ENCODE measurements at regions not wholly inside any gene's neighbourhood (a gene's known extent, or its start where the extent isn't known, plus 50 kb on each side); places are given as distances from the start of the nearest gene placed in this dataset.
"Not testable (repeated sequence)": the region's sequence is repeated elsewhere in the genome, so short reads cannot be mapped to it uniquely, and the experiment has no call there.

GRCh38 chr14:38567703-38568102 lies 311.8 kb upstream of the CLEC14A start:
- no peak for TF ChIP-seq EZH2phosphoT487 (IDR thresholded peaks at IDR 0.05; ENCODE audit: borderline replicate concordance, low read depth, low read length)
- no peak for TF ChIP-seq CTCF (conservative IDR thresholded peaks at IDR 0.05; ENCODE audit: low read length)
- DNase-seq (ENCODE audit: low spot score) = no peak
- intact Hi-C loops (cut with micrococcal nuclease; ENCODE audit: unreplicated experiment) = no loop called here
- H3K36me3 ChIP-seq (ENCODE audit: insufficient read depth, low read length) = no peaks in the 10 kb centered on the region
- POLR2A ChIA-PET = interaction anchor here (0.7 kb wide), 1 partner anchor 1113 kb away, joined by 3 read pairs; no protein-coding TSS in a partner anchor
- no peaks in the 10 kb centered on the region for H3K9me3 ChIP-seq (ENCODE audit: low read length)
- CTCF ChIA-PET (ENCODE audit: unreplicated experiment) = no interaction called here
- H3K27ac ChIP-seq (ENCODE audit: low read depth, low read length, poor library complexity, severe bottlenecking) = no peak overlapping the region
- H3K4me3 ChIP-seq (ENCODE audit: low read depth, low read length, poor library complexity, severe bottlenecking) = no peak overlapping the region
- H3K9me2 ChIP-seq (ENCODE audit: insufficient read depth, low read length) = 0 out of 2 replicates have a peak, but pooled peaks cover 3% of the 10 kb centered on the region
- no TSS peak for BruUV-seq (replicated peaks)
- no peaks in the 10 kb centered on the region for H3K79me2 ChIP-seq (ENCODE audit: insufficient read depth, low read depth, low read length)
- no peaks in the 10 kb centered on the region for H3K4me1 ChIP-seq (ENCODE audit: insufficient read depth, low read length, poor library complexity, severe bottlenecking)
- H2AFZ ChIP-seq (ENCODE audit: low read length) = no peak overlapping the region
- H3K4me2 ChIP-seq (ENCODE audit: low read length) = no peak overlapping the region
- H4K20me1 ChIP-seq (ENCODE audit: insufficient read depth, low read length) = no peaks in the 10 kb centered on the region

- Histone ChIP-seq H2AFZ (ENCODE audit: low read length) (no peak overlapping the region), H3K36me3 (ENCODE audit: insufficient read depth, low read length) (no peaks in the 10 kb centered on the region), H3K4me3 (ENCODE audit: low read depth, low read length, poor library complexity, severe bottlenecking) (no peak overlapping the region), H3K4me2 (ENCODE audit: low read length) (no peak overlapping the region), H3K9me3 (ENCODE audit: low read length) (no peaks in the 10 kb centered on the region), H4K20me1 (ENCODE audit: insufficient read depth, low read length) (no peaks in the 10 kb centered on the region), H3K9me2 (ENCODE audit: insufficient read depth, low read length) (no peaks in the 10 kb centered on the region), H3K79me2 (ENCODE audit: insufficient read depth, low read depth, low read length) (no peaks in the 10 kb centered on the region), H3K27ac (ENCODE audit: low read depth, low read length, poor library complexity, severe bottlenecking) (no peak overlapping the region), H3K4me1 (ENCODE audit: insufficient read depth, low read length, poor library complexity, severe bottlenecking) (no peaks in the 10 kb centered on the region)
- no TSS peak for BruUV-seq (replicated peaks)
- intact Hi-C loops (cut with micrococcal nuclease; ENCODE audit: unreplicated experiment) = no loop called here
- ChIA-PET CTCF (ENCODE audit: unreplicated experiment) (no interaction called here), POLR2A (no interaction called here)
- no peak for TF ChIP-seq EZH2phosphoT487 (IDR thresholded peaks at IDR 0.05; ENCODE audit: borderline replicate concordance, low read depth, low read length)
- no peak for TF ChIP-seq CTCF (conservative IDR thresholded peaks at IDR 0.05; ENCODE audit: low read length)
- DNase-seq (ENCODE audit: low spot score) = no peak
Observed at GRCh38 chr14:38561657-38562056, 305.8 kb upstream of the CLEC14A start.

- Histone ChIP-seq H3K79me2 (ENCODE audit: insufficient read depth, low read depth, low read length) (no peaks in the 10 kb centered on the region), H3K4me3 (ENCODE audit: low read depth, low read length, poor library complexity, severe bottlenecking) (no peak overlapping the region), H3K4me2 (ENCODE audit: low read length) (no peak overlapping the region), H4K20me1 (ENCODE audit: insufficient read depth, low read length) (no peaks in the 10 kb centered on the region), H3K36me3 (ENCODE audit: insufficient read depth, low read length) (no peaks in the 10 kb centered on the region), H2AFZ (ENCODE audit: low read length) (no peak overlapping the region), H3K9me3 (ENCODE audit: low read length) (no peaks in the 10 kb centered on the region), H3K9me2 (ENCODE audit: insufficient read depth, low read length) (no peaks in the 10 kb centered on the region), H3K27ac (ENCODE audit: low read depth, low read length, poor library complexity, severe bottlenecking) (no peak overlapping the region), H3K4me1 (ENCODE audit: insufficient read depth, low read length, poor library complexity, severe bottlenecking) (no peaks in the 10 kb centered on the region)
- intact Hi-C loops (cut with micrococcal nuclease; ENCODE audit: unreplicated experiment) = no loop called here
- BruUV-seq (replicated peaks) = no TSS peak
- TF ChIP-seq CTCF (conservative IDR thresholded peaks at IDR 0.05; ENCODE audit: low read length) = no peak
- no peak for TF ChIP-seq EZH2phosphoT487 (IDR thresholded peaks at IDR 0.05; ENCODE audit: borderline replicate concordance, low read depth, low read length)
- POLR2A ChIA-PET = no interaction called here
- CTCF ChIA-PET (ENCODE audit: unreplicated experiment) = no interaction called here
- DNase-seq (ENCODE audit: low spot score) = no peak
Observed at GRCh38 chr14:38559711-38560110, 303.8 kb upstream of the CLEC14A start.

GRCh38 chr14:38557391-38557790 lies 301.5 kb upstream of the CLEC14A start:
- H3K27ac ChIP-seq (ENCODE audit: low read depth, low read length, poor library complexity, severe bottlenecking); H4K20me1 ChIP-seq (ENCODE audit: insufficient read depth, low read length); H3K4me3 ChIP-seq (ENCODE audit: low read depth, low read length, poor library complexity, severe bottlenecking); H3K79me2 ChIP-seq (ENCODE audit: insufficient read depth, low read depth, low read length); CTCF ChIA-PET (ENCODE audit: unreplicated experiment); intact Hi-C loops (cut with micrococcal nuclease; ENCODE audit: unreplicated experiment); DNase-seq (ENCODE audit: low spot score); BruUV-seq (replicated peaks); POLR2A ChIA-PET; H3K9me3 ChIP-seq (ENCODE audit: low read length); H3K36me3 ChIP-seq (ENCODE audit: insufficient read depth, low read length); H3K4me2 ChIP-seq (ENCODE audit: low read length); H3K4me1 ChIP-seq (ENCODE audit: insufficient read depth, low read length, poor library complexity, severe bottlenecking); H2AFZ ChIP-seq (ENCODE audit: low read length); H3K9me2 ChIP-seq (ENCODE audit: insufficient read depth, low read length): not testable (repeated sequence)

All from OCI-LY7 (cell line).